ENCODE measurements at regions not wholly inside any gene's neighbourhood (a gene's known extent, or its start where the extent isn't known, plus 50 kb on each side); places are given as distances from the start of the nearest gene placed in this dataset.

GRCh38 chr15:47409600-47409999 is 307.7 kb upstream of the SEMA6D start:
- TF ChIP-seq, protein P1, sequence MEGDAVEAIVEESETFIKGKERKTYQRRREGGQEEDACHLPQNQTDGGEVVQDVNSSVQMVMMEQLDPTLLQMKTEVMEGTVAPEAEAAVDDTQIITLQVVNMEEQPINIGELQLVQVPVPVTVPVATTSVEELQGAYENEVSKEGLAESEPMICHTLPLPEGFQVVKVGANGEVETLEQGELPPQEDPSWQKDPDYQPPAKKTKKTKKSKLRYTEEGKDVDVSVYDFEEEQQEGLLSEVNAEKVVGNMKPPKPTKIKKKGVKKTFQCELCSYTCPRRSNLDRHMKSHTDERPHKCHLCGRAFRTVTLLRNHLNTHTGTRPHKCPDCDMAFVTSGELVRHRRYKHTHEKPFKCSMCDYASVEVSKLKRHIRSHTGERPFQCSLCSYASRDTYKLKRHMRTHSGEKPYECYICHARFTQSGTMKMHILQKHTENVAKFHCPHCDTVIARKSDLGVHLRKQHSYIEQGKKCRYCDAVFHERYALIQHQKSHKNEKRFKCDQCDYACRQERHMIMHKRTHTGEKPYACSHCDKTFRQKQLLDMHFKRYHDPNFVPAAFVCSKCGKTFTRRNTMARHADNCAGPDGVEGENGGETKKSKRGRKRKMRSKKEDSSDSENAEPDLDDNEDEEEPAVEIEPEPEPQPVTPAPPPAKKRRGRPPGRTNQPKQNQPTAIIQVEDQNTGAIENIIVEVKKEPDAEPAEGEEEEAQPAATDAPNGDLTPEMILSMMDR (IDR thresholded peaks at IDR 0.05), result no peak
- no peak for TF ChIP-seq POLR2AphosphoS5 (IDR thresholded peaks at IDR 0.05; ENCODE audit: low read depth, low read length)
